OCI-LY3 (cell line): ENCODE measurements at regions not wholly inside any gene's neighbourhood (a gene's known extent, or its start where the extent isn't known, plus 50 kb on each side); places are given as distances from the start of the nearest gene placed in this dataset.

Experiments used
- H2AFZ ChIP-seq: fragments of 200-600, 300-600 bp; shearing (Covaris generic); 2 replicates; pipeline ENCODE4 v1.6.0; 2014; ENCODE audit warnings: antibody characterized with exemption, low read depth, low read length
- H3K27ac ChIP-seq: fragments of 200-600, 300-600 bp; sonication (generic); 2 replicates; pipeline ENCODE4 v1.5.1; 2014; ENCODE audit warnings: mild to moderate bottlenecking, low read length, moderate library complexity, mixed read lengths
- H3K27me3 ChIP-seq: fragments of 200-600, 300-600 bp; sonication (generic); 2 replicates; pipeline ENCODE4 v1.6.1; 2014; ENCODE audit warnings: low read depth, low read length, mixed read lengths
- H3K36me3 ChIP-seq: fragments of 200-600, 300-600 bp; sonication (generic); replicated peaks from 2 replicates; pipeline ENCODE3; 2014; ENCODE audit warnings: low read depth, low read length, mixed read lengths
- H3K4me1 ChIP-seq: fragments of 300-600, 200-600 bp; sonication (generic); 2 replicates; pipeline ENCODE4 v1.6.1; 2014; ENCODE audit warnings: low read length, mixed read lengths
- H3K4me2 ChIP-seq: fragments of 200-600, 300-600 bp; sonication (generic); 2 replicates; pipeline ENCODE4 v1.6.1; 2014; ENCODE audit warnings: low read length, mixed read lengths
- H3K4me3 ChIP-seq: fragments of 300-600, 200-600 bp; sonication (generic); 2 replicates; pipeline ENCODE4 v1.5.1; 2014; ENCODE audit warnings: antibody characterized with exemption, mild to moderate bottlenecking, low read length, moderate library complexity
- H3K79me2 ChIP-seq: fragments of 300-600, 200-600 bp; shearing (Covaris generic); 2 replicates; pipeline ENCODE4 v1.6.1; 2014; ENCODE audit warnings: mild to moderate bottlenecking, low read length, mixed read lengths
- H3K9ac ChIP-seq: fragments of 300-600, 200-600 bp; shearing (Covaris generic); 2 replicates; pipeline ENCODE4 v1.6.0; 2014; ENCODE audit warnings: mild to moderate bottlenecking, low read length, moderate library complexity
- H3K9me3 ChIP-seq: fragments of 200-600, 300-600 bp; shearing (Covaris generic); 2 replicates; pipeline ENCODE4 v1.6.1; 2014; ENCODE audit warnings: low read length, mixed read lengths; ENCODE audit not compliant: insufficient read depth
- H4K20me1 ChIP-seq: fragments of 200-600, 300-600 bp; sonication (generic); 2 replicates; pipeline ENCODE4 v1.6.1; 2016; ENCODE audit warnings: low read length, mixed read lengths; ENCODE audit not compliant: insufficient read depth
- EZH2phosphoT487 ChIP-seq: fragments of 200-600 bp; shearing (Covaris generic); IDR thresholded peaks from 2 replicates; pipeline ENCODE4 v1.6.1; 2018; ENCODE audit warnings: antibody characterized with exemption, mixed run types, low read depth
- TF ChIP-seq, protein P1 (sequence below): fragments of 200-600, 300-600 bp; sonication (generic); IDR thresholded peaks from 2 replicates; pipeline ENCODE4 v1.5.1; 2014; ENCODE audit warnings: antibody characterized with exemption, low read length, low read depth

GRCh38 chr5:68708156-68708841 is 385.5 kb upstream of the SLC30A5 start:
- H3K36me3 ChIP-seq: no peaks in the 10 kb centered on the region
- no peaks in the 10 kb centered on the region for H3K9me3 ChIP-seq
- H3K4me2 ChIP-seq: no peak overlapping the region
- peaks cover 10% of the 10 kb centered on the region for H3K4me1 ChIP-seq
- no peaks in the 10 kb centered on the region for H3K27me3 ChIP-seq
- H3K27ac ChIP-seq: no peak overlapping the region
- no peak overlapping the region for H3K9ac ChIP-seq
- H3K79me2 ChIP-seq: no peaks in the 10 kb centered on the region
- TF ChIP-seq, protein P1, sequence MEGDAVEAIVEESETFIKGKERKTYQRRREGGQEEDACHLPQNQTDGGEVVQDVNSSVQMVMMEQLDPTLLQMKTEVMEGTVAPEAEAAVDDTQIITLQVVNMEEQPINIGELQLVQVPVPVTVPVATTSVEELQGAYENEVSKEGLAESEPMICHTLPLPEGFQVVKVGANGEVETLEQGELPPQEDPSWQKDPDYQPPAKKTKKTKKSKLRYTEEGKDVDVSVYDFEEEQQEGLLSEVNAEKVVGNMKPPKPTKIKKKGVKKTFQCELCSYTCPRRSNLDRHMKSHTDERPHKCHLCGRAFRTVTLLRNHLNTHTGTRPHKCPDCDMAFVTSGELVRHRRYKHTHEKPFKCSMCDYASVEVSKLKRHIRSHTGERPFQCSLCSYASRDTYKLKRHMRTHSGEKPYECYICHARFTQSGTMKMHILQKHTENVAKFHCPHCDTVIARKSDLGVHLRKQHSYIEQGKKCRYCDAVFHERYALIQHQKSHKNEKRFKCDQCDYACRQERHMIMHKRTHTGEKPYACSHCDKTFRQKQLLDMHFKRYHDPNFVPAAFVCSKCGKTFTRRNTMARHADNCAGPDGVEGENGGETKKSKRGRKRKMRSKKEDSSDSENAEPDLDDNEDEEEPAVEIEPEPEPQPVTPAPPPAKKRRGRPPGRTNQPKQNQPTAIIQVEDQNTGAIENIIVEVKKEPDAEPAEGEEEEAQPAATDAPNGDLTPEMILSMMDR: no peak
- TF ChIP-seq EZH2phosphoT487: no peak
- H2AFZ ChIP-seq: no peak overlapping the region
- H4K20me1 ChIP-seq: no peaks in the 10 kb centered on the region
- H3K4me3 ChIP-seq: no peak overlapping the region

GRCh38 chr5:68708842-68709170 is 385.0 kb upstream of the SLC30A5 start:
- no peak overlapping the region for H3K4me3 ChIP-seq
- no peaks in the 10 kb centered on the region for H3K27me3 ChIP-seq
- no peak overlapping the region for H2AFZ ChIP-seq
- no peaks in the 10 kb centered on the region for H4K20me1 ChIP-seq
- no peaks in the 10 kb centered on the region for H3K79me2 ChIP-seq
- peaks cover 10% of the 10 kb centered on the region for H3K4me1 ChIP-seq
- H3K36me3 ChIP-seq: no peaks in the 10 kb centered on the region
- H3K27ac ChIP-seq: no peak overlapping the region
- no peak overlapping the region for H3K4me2 ChIP-seq
- no peak overlapping the region for H3K9ac ChIP-seq
- no peak for TF ChIP-seq EZH2phosphoT487
- TF ChIP-seq, protein P1: no peak
- H3K9me3 ChIP-seq: no peaks in the 10 kb centered on the region

DNA sequence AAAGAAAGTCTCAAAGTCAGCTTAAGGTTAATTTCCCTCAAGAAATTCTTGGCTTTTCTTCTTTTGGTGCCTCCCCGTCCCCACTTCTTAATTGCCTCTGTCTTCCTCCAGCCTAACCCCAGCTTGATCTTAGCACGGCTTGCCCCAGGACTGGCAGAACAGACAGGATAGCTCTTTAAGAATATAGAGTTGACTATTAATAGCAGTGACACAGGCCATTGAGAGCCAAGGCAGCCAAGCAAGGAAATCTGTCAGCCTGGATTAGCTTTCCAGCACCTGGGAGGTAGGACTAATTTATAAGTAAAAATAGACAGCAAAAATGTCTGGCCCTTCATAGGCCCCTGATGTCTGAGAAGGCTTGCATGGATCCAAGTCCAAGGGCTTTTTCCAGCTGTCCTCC is 384.6 kb upstream of the SLC30A5 start:
- no peak overlapping the region for H3K4me2 ChIP-seq
- H3K36me3 ChIP-seq: no peaks in the 10 kb centered on the region
- H3K4me1 ChIP-seq: peaks cover 10% of the 10 kb centered on the region
- no peaks in the 10 kb centered on the region for H3K9me3 ChIP-seq
- H3K9ac ChIP-seq: no peak overlapping the region
- TF ChIP-seq, protein P1: no peak
- TF ChIP-seq EZH2phosphoT487: no peak
- no peaks in the 10 kb centered on the region for H3K27me3 ChIP-seq
- no peak overlapping the region for H2AFZ ChIP-seq
- H3K79me2 ChIP-seq: no peaks in the 10 kb centered on the region
- H3K27ac ChIP-seq: no peak overlapping the region
- H3K4me3 ChIP-seq: no peak overlapping the region
- H4K20me1 ChIP-seq: no peaks in the 10 kb centered on the region

DNA sequence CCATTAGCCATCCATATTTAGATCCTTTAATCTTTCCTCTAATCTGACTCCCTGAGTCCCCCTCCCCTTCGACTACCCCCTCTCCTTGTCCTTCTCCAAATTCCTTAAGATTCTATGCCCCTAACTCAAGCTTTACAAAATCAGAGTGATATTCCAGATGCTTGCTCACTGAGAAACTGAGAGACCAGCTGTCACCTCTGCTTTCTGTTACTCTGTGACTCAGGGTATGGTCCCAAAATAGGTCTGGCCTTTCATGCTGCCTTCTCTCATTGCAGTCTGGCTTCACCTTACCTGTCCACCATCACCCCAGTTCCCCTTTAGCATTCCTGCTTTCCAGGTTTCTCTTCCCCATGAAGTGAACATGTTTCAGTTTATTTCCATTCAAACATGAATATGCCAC is 383.3 kb upstream of the SLC30A5 start:
- Histone ChIP-seq H2AFZ (no peak overlapping the region), H3K27ac (no peak overlapping the region), H4K20me1 (no peaks in the 10 kb centered on the region), H3K4me3 (no peak overlapping the region), H3K4me2 (no peak overlapping the region), H3K9ac (no peak overlapping the region), H3K4me1 (peaks cover 10% of the 10 kb centered on the region), H3K9me3 (no peaks in the 10 kb centered on the region), H3K27me3 (no peaks in the 10 kb centered on the region), H3K36me3 (no peaks in the 10 kb centered on the region), H3K79me2 (no peaks in the 10 kb centered on the region)
- TF ChIP-seq, protein P1: no peak
- TF ChIP-seq EZH2phosphoT487: no peak
